Coronary artery (tissue), 2 donors: ENCODE measurements at regions not wholly inside any gene's neighbourhood (a gene's known extent, or its start where the extent isn't known, plus 50 kb on each side); places are given as distances from the start of the nearest gene placed in this dataset.

Source experiments
- DNase-seq: peaks from one replicate; pipeline ENCODE4 v3.0.0-alpha.2; 2017; ENCODE audit warnings: low spot score
- H3K27ac ChIP-seq, 2 donors: fragments of 200-600 bp; sonication (generic); one replicate each; pipeline ENCODE4 v1.5.1; 2016 to 2019
- H3K4me3 ChIP-seq: fragments of 200-600 bp; sonication (generic); 2 replicates; pipeline ENCODE4 v1.5.1; 2016; ENCODE audit warnings: mild to moderate bottlenecking, moderate library complexity
- TF ChIP-seq, protein P1 (sequence below): fragments of 200-600 bp; sonication (generic); IDR thresholded peaks from one replicate; pipeline ENCODE4 v1.5.1; 2019; ENCODE audit warnings: antibody characterized with exemption

DNA sequence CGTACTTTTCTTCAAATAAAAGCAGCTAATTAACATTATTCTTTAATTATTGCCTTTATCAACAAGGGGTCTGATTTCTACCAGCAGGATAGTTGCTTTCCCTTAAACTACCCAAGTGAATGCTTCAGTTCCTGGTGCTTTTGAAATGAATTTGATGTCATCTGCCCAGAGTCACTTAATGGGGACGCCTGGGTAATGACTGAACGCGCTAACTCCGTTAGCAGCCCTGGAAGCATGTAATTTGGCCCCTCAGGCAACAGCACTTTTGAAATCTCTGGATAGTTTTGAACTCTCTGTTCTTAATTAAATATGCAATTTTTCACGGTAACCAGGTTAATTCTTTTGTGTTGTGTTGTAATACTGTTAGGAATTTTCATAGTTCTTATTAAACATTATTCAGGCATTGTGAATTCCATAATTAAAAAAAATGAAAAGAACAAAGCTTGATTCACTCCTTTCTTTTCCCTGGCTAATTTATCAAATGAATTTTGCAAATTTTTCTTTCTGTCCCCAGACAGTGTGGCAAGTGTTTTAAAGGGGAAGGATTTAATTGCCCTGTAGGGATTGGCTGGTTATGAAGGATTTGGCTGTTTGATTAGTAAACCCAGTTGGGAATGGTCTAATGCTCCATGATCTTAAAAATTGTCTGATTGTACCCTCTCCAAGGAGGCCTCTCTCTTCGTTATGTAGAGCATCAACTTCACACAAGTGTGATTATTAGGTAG lies 137.5 kb upstream of the MYL2 start:
- DNase-seq, result no peak
- TF ChIP-seq, protein P1, sequence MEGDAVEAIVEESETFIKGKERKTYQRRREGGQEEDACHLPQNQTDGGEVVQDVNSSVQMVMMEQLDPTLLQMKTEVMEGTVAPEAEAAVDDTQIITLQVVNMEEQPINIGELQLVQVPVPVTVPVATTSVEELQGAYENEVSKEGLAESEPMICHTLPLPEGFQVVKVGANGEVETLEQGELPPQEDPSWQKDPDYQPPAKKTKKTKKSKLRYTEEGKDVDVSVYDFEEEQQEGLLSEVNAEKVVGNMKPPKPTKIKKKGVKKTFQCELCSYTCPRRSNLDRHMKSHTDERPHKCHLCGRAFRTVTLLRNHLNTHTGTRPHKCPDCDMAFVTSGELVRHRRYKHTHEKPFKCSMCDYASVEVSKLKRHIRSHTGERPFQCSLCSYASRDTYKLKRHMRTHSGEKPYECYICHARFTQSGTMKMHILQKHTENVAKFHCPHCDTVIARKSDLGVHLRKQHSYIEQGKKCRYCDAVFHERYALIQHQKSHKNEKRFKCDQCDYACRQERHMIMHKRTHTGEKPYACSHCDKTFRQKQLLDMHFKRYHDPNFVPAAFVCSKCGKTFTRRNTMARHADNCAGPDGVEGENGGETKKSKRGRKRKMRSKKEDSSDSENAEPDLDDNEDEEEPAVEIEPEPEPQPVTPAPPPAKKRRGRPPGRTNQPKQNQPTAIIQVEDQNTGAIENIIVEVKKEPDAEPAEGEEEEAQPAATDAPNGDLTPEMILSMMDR, result no peak
- H3K27ac ChIP-seq, result no peak overlapping the region
- no peak overlapping the region for H3K4me3 ChIP-seq

DNA sequence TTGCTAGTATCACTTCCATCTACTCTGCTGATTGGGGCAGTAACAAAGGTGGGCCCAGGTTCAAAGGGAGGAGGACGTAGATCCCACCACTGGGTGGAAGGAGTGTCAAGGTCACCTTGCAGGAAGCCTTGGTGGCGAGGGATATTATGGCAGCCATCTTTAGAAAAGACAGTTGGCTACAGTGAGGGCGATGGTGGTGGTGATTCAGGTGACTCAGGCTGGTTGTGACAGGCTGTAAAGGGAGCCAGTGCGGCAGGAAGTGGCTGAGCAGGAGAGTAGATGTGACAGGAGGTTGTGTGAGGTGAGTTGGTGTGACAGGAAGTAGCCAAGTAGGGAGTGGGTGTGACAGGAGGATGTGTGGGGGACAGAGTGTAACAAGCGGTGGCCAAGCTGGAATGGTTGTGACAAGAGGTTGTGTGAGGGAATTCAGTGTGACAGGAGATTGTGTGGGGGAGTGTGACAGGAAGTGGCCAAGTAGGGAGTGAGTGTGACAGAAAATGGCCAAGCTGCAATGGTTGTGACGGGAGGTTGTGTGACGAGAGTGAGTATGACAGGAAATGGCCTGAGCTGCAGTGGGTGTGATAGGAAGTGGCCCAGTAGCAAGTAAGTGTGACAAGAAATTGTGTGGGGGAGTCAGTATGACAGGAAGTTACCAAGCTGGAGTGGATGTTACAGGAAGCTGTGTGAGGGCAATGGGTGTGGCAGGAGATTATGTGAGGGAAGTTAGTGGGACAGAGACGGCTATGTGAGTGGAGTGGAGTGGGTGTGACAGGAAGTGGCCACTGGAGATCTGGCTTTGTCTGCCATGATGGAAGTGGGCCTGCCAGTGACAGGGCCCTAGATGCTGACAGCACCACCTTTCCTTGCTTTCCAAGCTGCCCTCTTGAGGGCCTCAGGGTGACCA lies 136.5 kb upstream of the MYL2 start:
- TF ChIP-seq, protein P1, result no peak
- Histone ChIP-seq H3K4me3 (no peak overlapping the region), H3K27ac (peak overlapping the region in 1 of 2 donors; percentile 11)
- DNase-seq, result no peak

GRCh38 chr12:111055181-111055880 lies 135.0 kb upstream of the MYL2 start:
- Histone ChIP-seq H3K27ac (no peak overlapping the region), H3K4me3 (no peak overlapping the region)
- TF ChIP-seq, protein P1, result no peak
- no peak for DNase-seq

GRCh38 chr12:111048991-111049390 lies 128.6 kb upstream of the MYL2 start:
- TF ChIP-seq, protein P1, result no peak
- Histone ChIP-seq H3K27ac (no peak overlapping the region), H3K4me3 (no peak overlapping the region)
- DNase-seq, result no peak

DNA sequence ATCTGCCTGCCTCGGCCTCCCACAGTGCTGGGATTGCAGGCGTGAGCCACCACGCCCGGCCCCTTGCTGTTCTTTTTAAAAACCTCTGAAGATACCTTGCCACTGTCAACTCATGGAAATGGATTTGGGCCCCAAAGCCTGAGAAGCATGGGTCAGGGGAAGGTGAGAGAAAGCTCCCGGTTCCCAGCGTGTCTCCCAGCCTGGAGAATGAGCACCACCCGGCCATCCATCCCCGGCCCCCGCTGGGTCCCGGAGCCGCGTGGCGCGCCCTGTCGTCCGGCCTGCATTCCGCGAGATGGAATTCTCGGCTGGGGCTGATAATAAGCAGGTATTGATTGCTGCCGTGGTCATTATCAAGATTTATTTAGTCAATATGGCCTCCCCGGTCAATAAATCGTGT lies 126.5 kb upstream of the MYL2 start:
- no peak overlapping the region for H3K4me3 ChIP-seq
- TF ChIP-seq, protein P1, result no peak
- no peak overlapping the region for H3K27ac ChIP-seq
- DNase-seq, result no peak

GRCh38 chr12:111045941-111046340 lies 125.6 kb upstream of the MYL2 start:
- TF ChIP-seq, protein P1, result no peak
- no peak for DNase-seq
- Histone ChIP-seq H3K27ac (no peak overlapping the region), H3K4me3 (no peak overlapping the region)
